Skeletal muscle tissue (tissue), 3 donors: ENCODE measurements at regions not wholly inside any gene's neighbourhood (a gene's known extent, or its start where the extent isn't known, plus 50 kb on each side); places are given as distances from the start of the nearest gene placed in this dataset.

Experiments
- H3K27ac ChIP-seq: one replicate; pipeline ENCODE4 v1.7.0; 2013; ENCODE audit warnings: mild to moderate bottlenecking, low read depth, low read length, inconsistent platforms
- H3K27me3 ChIP-seq, 3 donors: one replicate each; pipeline ENCODE4 v1.7.0; 2013; ENCODE audit warnings: low read length in 3 of 3; ENCODE audit not compliant: control insufficient read depth in 3 of 3, insufficient read depth in 3 of 3
- H3K36me3 ChIP-seq, 3 donors: one replicate each; pipeline ENCODE4 v1.7.0; 2013; ENCODE audit warnings: low read length in 3 of 3; ENCODE audit not compliant: control insufficient read depth in 3 of 3, insufficient read depth in 3 of 3
- H3K4me1 ChIP-seq, 3 donors: one replicate each; pipeline ENCODE4 v1.7.0; 2013; ENCODE audit warnings: low read length in 3 of 3, mild to moderate bottlenecking in 3 of 3; ENCODE audit not compliant: control insufficient read depth in 3 of 3, insufficient read depth in 3 of 3
- H3K4me3 ChIP-seq, 3 donors: one replicate each; pipeline ENCODE4 v1.7.0; 2013; ENCODE audit warnings: low read length in 3 of 3
- H3K9ac ChIP-seq, 3 donors: one replicate each; pipeline ENCODE4 v1.7.0; 2013; ENCODE audit warnings: low read length in 3 of 3, mild to moderate bottlenecking in 3 of 3, moderate library complexity in 2 of 3, low read depth in 1 of 3
- H3K9me3 ChIP-seq, 3 donors: one replicate each; pipeline ENCODE4 v1.7.0; 2013; ENCODE audit warnings: low read length in 3 of 3; ENCODE audit not compliant: control insufficient read depth in 3 of 3
- donor health status: Osteomylitis.

GRCh38 chr2:239684996-239685395 lies 284.2 kb upstream of the HDAC4 start:
- Histone ChIP-seq H3K4me1 (peaks cover 2 to 12% (median 6%) of the 10 kb centered on the region in 3 donors), H3K27me3 (no peaks in the 10 kb centered on the region)

DNA sequence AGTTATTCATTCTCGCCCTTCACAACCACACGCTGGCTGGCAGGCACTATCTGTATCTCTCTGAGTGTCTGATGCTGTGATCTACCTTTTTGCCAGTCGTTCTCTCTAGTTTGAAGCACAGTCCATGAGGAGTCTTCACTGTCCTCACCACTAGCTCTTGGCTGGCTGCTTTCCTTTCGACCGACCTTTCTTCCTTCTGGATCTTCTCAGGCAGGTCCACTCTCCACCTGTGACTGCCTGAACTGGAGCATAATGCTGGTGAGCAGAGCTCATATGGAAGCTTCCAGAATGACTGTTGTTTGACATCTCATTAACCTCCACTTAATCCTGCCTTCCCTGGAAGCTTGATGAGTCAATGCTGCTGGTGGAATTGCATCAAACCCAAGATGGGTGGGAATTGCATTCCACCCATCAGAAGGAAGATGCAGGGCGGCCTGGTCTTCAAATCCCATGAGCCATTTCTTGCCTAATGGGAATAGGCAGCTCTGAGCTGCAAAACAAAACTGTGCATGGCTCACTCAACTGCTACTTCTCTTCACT lies 283.5 kb upstream of the HDAC4 start:
- Histone ChIP-seq H3K4me1 (peaks cover 2 to 8% (median 5%) of the 10 kb centered on the region in 3 donors), H3K9ac (no peak overlapping the region), H3K4me3 (no peak overlapping the region), H3K36me3 (no peaks in the 10 kb centered on the region), H3K27ac (no peak overlapping the region), H3K9me3 (no peaks in the 10 kb centered on the region), H3K27me3 (no peaks in the 10 kb centered on the region)

More at GRCh38 chr2:239684996-239685395, 284.2 kb upstream of the HDAC4 start:
- Histone ChIP-seq H3K9ac (no peak overlapping the region), H3K27ac (no peak overlapping the region), H3K9me3 (no peaks in the 10 kb centered on the region), H3K36me3 (no peaks in the 10 kb centered on the region), H3K4me3 (no peak overlapping the region)

DNA sequence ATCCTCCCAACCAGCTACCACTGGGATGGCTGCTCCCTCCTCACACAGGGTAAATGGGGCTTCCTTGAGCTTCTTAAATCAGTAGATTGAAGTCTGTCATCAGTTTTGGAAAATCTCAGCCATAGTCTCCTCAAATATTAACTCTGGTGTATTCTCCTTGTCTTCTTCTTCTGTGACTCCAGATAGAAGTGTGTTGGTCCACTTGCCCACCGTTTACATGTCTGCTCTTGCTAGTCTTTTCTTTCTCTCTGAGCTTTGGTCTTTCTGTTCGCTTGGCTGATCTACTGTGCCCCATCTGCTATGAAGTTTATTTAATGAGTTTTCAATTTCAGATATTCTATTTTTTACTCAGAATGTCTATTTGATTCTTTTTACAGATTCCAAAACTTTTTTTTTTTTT lies 281.7 kb upstream of the HDAC4 start:
- H3K27ac ChIP-seq, result no peak overlapping the region
- H3K4me1 ChIP-seq, result no peaks in the 10 kb centered on the region
- H3K9ac ChIP-seq, result no peak overlapping the region
- H3K36me3 ChIP-seq, result no peaks in the 10 kb centered on the region
- H3K4me3 ChIP-seq, result no peak overlapping the region
- H3K27me3 ChIP-seq, result no peaks in the 10 kb centered on the region
- H3K9me3 ChIP-seq, result no peaks in the 10 kb centered on the region

- Histone ChIP-seq H3K27me3 (peaks cover 0 to 5% (median 0%) of the 10 kb centered on the region in 3 donors), H3K4me1 (no peaks in the 10 kb centered on the region), H3K36me3 (no peaks in the 10 kb centered on the region)
Measured at GRCh38 chr2:239679755-239680154, 278.9 kb upstream of the HDAC4 start.

DNA sequence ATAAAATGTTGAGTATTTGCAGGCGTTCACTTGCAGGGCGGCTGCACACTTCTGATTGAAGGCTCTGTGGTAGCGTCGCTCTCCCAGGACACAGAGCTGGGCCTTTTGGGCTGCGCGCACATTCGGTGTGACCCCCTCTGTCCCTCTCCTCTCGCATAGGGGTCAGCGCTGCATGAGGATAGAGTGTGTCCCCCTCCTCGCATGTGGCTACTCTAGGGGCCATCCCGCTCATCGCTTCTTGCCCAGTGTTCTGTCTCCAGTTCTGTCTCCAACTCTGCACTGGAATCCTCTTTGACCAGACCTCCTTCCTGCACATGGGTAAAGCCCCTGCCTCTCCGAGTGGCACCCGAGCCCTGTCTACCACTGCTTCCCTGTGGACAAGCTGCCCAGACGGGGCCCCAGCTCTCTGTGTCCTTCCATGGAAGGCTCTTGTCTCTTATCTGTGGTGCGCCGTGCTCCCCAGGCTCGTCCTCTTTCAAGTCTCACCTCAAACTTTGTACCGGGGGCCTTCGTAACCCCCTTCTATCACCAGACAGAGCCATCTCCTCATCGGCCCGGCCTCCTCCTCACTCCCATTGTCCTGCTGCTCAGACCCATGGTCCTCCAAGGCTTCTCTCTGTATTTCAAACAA lies 278.0 kb upstream of the HDAC4 start:
- no peaks in the 10 kb centered on the region for H3K4me1 ChIP-seq
- no peak overlapping the region for H3K27ac ChIP-seq
- peaks cover 0 to 5% (median 0%) of the 10 kb centered on the region in 3 donors for H3K27me3 ChIP-seq
- H3K9me3 ChIP-seq, result no peaks in the 10 kb centered on the region
- no peaks in the 10 kb centered on the region for H3K36me3 ChIP-seq
- H3K4me3 ChIP-seq, result no peak overlapping the region
- H3K9ac ChIP-seq, result no peak overlapping the region

More at GRCh38 chr2:239679755-239680154, 278.9 kb upstream of the HDAC4 start:
- H3K27ac ChIP-seq, result no peak overlapping the region
- H3K9me3 ChIP-seq, result no peaks in the 10 kb centered on the region
- no peak overlapping the region for H3K9ac ChIP-seq
- no peak overlapping the region for H3K4me3 ChIP-seq

DNA sequence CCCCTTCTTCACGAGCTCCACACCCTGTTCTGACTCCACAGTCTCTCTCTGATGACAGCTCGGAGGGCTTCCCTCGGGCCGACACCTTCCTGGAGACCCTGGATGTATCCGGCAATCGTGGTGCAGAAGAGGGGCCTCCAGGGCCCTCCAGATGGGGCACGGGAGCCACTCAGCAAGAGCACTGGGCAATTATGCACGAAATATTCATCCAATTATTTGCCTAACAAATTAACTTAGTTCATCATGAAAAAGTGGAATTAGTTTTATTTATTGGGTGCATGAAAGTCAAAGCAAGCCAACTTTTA lies 277.3 kb upstream of the HDAC4 start:
- Histone ChIP-seq H3K27me3 (peaks cover 0 to 5% (median 0%) of the 10 kb centered on the region in 3 donors), H3K27ac (no peak overlapping the region), H3K9ac (no peak overlapping the region), H3K4me3 (no peak overlapping the region), H3K4me1 (no peaks in the 10 kb centered on the region), H3K36me3 (no peaks in the 10 kb centered on the region), H3K9me3 (no peaks in the 10 kb centered on the region)

DNA sequence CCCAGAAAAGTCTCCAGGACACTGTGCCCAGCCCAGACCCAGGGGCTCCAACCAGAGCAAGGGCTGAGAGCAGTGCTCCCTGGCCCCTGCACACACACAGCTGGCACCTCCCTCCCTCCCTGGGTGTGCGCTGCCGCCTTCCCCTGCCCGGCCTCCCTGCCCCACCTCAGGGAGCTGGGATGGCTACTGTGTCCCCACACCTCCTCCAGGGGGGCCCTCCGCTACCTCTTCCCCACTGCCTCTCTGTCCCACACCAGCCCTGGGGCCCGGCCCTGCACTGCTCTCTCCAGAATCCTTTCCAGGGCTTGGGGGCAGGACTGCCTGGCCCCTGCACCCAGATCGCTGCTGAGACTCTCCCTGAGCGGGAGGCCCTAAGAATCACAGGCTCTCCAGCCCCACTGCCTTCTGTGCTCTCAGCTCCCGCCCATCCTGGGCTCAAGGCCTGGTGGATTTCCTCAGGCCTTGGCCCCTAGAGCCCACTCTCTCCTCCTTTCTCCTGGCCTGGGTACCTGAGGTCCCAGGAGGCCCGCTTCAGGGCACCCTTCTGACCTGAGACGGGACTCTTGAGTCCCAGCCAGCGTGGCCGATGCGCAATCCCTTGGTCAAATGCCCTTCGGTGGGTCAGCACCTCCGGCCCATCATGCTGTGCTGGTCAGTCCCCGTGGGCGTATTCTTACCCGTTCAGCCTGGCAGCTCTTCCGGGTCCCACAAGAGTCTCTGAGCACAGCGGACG lies 276.8 kb upstream of the HDAC4 start:
- peaks cover 0 to 5% (median 0%) of the 10 kb centered on the region in 3 donors for H3K27me3 ChIP-seq
- no peaks in the 10 kb centered on the region for H3K36me3 ChIP-seq
- H3K4me1 ChIP-seq, result no peaks in the 10 kb centered on the region
- no peak overlapping the region for H3K4me3 ChIP-seq
- no peak overlapping the region for H3K27ac ChIP-seq
- no peaks in the 10 kb centered on the region for H3K9me3 ChIP-seq
- H3K9ac ChIP-seq, result no peak overlapping the region

- H3K9ac ChIP-seq, result no peak overlapping the region
Measured at GRCh38 chr2:239676716-239677452, 276.1 kb upstream of the HDAC4 start.

DNA sequence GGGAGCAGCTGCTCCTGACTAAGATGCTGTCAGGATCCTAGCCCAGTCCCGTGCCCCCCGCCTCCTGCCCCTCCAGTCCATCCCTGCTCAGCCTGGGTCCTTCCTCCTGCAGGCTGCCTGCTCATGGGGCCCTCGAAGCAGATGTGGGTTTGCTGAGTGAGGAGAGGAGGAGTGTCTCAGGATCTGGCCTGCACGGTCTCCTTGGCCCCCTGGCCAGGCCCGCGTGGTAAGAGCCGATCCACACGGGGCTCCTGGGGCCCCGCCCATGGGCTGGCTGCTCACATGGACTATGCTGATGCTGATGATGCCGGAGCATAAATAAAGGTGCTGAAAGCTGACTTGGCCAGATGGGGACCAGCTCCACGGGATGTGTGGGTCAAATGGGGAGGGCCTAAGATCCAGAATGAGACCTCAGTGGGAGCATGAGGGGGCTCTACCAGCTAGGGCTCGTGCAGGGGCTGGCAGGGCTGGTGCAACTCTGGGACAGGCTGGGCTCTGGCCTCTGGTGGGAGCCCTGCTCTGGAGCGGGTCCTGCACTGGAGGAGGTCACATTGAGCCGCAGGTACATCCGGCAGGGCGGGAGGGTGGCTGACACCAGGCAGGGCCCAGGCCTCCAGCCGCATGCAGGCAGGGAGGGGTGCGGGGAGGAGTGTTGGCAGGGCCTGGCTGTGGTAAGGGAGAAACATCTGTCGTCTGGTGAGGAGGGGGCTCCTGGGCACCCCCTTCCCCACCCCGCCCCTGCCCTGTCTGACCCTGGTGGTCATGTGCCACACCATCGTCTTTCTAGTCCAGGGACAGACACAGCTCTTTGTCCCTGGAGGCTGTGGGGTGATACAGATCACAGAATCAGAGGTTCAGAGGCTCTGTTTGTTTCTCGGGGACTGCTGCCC lies 275.3 kb upstream of the HDAC4 start:
- no peak overlapping the region for H3K9ac ChIP-seq
- peaks cover 0 to 5% (median 0%) of the 10 kb centered on the region in 3 donors for H3K27me3 ChIP-seq
- H3K27ac ChIP-seq, result no peak overlapping the region
- H3K4me3 ChIP-seq, result no peak overlapping the region
- no peaks in the 10 kb centered on the region for H3K4me1 ChIP-seq
- no peaks in the 10 kb centered on the region for H3K36me3 ChIP-seq
- no peaks in the 10 kb centered on the region for H3K9me3 ChIP-seq

More at GRCh38 chr2:239676716-239677452, 276.1 kb upstream of the HDAC4 start:
- Histone ChIP-seq H3K4me3 (no peak overlapping the region), H3K36me3 (no peaks in the 10 kb centered on the region), H3K9me3 (no peaks in the 10 kb centered on the region), H3K27ac (no peak overlapping the region), H3K4me1 (no peaks in the 10 kb centered on the region), H3K27me3 (peaks cover 0 to 5% (median 0%) of the 10 kb centered on the region in 3 donors)
